HG03460 (cell line): ENCODE measurements at regions not wholly inside any gene's neighbourhood (a gene's known extent, or its start where the extent isn't known, plus 50 kb on each side); places are given as distances from the start of the nearest gene placed in this dataset.
A peak's percentile ranks its signal among the peaks of the same experiment; 100 is the strongest.

ENCODE experiments used
- ATAC-seq: cut with Tn5 transposase; IDR thresholded peaks from one replicate; pipeline ENCODE4 v1.9.1; 2021; ENCODE audit not compliant: unreplicated experiment

DNA sequence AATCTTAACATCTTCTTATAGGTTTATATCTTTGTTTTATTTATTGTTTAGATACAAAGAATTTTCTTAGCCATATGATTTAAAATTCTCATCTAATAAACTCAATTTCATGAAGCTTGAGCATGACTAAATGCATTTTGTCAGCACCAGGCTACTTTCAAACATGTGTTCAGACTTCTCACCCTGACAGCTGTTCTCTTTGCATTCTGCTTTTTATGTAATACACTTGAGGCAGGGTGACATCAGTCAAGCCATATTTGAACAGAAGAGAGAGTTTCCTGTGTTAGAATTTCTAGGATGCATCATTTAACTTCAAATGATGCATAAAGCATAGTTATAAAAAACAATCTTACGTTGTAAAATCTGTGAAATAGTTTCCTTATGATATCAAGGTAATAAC is 1295.1 kb upstream of the PCDH20 start:
- ATAC-seq, result no peak

DNA sequence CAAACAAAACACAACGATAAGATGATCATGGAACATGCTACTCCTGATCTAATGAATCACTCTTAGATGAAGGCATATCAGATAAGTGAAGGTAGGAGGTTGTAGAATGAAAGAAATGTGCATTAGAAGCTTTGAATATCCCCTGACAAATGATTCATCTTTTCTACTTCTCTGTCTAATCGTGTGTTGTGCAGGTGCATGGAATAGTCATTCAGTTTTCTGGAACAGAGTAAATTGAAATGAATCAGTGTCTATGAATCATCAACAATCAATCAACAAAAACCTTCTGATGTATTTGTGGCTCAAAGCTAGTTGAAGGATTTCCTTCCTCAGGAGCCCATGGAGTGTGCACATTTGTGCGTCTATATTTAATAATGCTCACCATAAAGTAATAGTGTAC is 1290.4 kb upstream of the PCDH20 start:
- no peak for ATAC-seq

DNA sequence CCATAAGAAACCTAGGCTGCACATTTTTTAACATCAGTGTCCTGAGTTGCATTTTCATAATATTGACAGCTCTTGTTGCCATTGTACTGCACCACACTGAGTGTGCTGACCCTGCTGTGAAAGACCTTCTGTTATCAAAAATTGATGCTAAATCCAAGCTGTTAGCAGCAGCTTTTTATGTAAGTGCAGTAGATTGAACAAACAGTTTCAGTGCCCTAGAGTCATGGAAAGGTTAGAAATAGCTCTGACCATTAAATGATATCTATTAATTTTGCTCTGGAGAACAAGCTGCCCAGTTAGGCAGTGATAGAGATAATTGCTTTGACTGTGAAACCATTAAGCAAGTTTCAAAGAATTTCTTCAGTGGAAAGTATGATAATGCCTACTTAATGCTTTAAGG is 1289.2 kb upstream of the PCDH20 start:
- no peak for ATAC-seq

DNA sequence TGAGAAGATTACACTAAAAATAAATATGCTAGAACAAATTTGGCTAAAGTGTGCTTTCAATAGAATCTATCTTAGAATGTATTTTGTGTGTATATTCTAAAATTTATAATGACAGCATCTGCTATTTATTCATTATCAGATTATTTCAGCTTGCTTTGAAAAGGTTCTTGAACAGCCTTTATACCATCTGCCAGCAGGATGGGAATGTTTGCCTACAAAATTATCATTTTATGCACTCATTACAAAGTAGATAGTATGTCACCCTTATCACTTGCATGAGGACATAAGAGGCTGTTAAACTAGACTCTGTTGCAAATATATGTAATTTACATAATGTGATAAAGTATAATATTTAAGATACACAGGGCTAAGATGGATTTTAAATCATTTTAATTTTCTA is 1286.9 kb upstream of the PCDH20 start:
- ATAC-seq, result no peak

DNA sequence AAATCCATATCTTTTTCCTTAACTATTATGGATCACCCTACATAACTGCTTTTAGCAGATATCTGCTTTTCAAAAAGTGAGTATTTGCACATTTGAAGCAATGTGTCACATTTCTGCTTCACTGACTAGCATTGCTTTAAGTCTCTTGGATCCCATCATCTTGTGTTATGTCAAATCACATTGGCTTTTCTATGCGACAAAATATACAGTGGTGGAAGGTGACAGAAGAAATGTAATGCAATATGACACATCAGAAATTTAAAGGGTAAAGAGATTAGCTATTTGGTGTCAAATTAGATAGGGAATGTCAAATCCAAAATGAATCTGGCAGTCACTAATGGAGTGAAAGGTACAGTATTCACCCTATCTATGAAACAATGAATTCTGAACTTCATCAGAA is 1282.1 kb upstream of the PCDH20 start:
- no peak for ATAC-seq

DNA sequence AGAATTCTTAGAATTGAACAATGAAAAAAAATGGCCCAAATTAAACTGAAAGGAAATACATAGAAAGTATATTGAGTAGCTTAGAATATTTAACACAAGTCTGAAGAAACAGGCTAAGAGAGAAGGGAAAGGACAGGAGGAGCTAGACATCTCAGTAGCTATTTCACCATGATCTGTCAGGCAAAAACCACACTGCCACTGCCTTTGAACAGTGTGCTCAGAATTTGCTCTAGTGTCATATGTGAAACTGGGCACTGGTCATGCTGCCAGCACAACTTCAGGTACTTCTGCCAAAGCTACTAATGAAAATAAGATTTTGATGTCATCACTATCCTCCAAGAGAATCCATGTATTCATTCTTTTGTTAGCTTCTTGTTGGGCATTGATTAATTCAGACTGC is 1280.8 kb upstream of the PCDH20 start:
- ATAC-seq, result no peak

DNA sequence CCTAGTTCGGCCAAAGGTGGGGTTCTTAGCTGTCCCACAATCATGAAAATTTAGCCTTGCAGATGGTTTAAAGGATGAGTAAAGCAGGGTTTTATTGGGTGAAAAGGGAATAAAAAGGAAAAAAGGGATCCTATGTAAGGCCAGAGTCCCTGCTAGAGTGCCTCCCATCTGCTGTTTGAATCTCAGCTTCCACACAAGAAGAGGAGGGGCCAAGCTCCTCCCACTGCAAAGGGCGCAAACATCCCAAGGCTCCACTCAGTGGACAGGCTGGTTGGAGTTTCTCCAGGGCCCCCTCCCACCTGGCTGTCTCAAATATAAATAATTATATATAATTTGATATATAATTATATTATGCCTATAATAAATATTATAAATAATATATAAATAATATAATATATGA is 1272.1 kb upstream of the PCDH20 start:
- ATAC-seq, result no peak

DNA sequence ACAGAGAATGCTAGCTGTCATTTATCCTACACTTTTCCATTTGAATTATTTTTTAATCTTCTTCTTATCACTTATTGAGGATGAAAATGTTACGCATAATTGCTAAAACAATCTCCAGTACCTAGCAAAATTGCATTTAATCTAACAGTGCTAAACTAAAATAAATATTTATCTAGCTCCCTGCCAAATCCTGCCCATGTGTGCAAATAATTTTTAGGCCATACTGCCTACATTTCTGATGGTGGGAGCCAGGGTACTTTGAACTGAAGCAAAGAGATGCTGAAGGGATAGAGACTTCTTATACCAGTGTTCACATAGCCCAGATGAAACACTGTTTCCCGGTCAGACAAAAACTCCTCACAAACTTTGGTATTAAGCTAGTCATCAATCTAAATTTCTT is 1268.7 kb upstream of the PCDH20 start:
- no peak for ATAC-seq

DNA sequence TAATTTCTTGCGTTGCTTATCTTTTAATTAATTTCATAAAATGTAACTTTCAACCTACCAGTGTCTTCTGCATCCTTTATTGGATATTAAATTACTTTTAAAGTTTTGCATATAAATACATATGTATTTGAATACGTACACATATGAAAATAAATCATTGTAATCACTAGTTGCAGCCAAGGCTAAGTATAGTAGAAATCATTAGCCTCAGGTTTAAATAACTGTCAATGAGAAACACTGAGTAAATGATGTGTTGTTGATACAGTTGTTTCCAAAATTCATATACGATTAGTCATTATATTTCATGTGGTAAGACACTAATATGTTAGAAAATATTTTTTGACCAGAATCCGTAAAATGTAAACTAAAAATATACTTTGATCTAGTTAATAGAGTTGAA is 1267.1 kb upstream of the PCDH20 start:
- ATAC-seq, result no peak

DNA sequence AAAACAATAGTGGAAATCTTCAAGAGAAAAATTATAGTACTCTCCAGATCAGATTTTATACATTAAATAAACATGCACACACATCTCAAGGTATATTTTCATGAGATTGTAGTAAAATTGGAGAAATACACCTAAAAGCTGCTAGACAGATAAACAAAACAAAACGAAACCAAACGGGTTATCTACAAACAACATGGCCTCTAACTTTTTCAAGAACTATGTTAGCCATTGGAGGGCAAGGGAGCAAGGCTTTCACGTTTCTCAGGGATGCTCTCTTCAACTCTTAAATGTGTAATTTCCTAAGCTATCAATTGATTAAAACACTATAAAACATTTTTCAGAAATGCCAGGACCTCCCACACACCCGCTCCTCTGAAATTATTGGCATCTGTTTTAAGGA is 1262.4 kb upstream of the PCDH20 start:
- ATAC-seq, result no peak

DNA sequence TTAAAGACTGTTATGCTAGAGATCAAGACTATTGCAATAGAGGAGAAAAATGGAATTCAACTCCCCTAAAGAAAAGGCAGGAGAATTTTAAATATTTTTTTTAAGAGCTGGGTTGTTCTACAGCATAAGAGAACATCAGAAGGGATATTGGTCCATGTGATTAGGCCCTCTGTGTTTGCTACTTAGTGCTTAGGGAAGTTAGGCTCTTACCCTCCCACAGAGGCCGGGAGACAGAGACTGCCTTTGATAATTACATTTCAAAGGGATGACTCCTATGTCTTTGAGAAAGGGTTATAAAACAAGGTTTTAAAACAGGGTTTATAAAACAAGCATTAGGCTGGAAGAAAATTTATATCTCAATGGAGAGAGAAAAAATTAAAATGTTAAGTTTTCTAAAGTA is 1248.1 kb upstream of the PCDH20 start:
- no peak for ATAC-seq

DNA sequence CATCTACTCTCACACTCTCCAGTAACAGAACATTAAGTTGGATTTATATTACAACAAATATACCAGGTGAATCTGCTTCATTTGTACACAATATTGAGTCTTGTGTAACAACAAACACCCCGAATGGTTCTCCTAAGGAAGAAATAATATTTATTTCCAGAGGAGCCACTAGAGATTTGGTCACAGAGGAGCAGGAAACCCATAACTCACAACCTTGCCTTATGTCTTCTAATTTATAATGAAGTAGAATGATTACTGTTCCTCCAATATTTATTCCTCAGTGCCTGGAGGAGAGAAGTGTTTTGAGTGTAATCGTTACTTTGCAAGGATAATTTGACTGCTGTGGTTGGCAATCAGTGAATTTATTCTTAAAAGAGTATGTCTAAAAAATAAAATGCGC is 1243.7 kb upstream of the PCDH20 start:
- ATAC-seq, result no peak

DNA sequence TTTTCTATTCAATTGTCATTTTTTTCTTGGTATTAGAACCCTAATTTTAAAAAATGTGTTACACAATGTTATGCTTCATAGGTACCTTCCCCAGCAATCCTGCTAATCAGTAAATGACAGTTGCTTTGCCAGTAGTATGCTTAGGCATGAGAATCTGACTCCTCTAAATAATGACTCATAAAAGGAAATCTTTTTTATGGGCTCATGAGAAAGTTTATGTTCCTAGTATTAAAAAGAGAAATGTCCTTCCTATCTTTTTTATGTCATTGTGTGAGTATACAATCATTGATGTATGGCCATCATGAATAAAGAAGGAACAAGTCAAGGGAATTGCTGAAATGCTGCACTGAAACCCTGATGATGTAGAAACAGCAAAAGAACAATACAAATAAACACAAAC is 1237.7 kb upstream of the PCDH20 start:
- ATAC-seq, result no peak

DNA sequence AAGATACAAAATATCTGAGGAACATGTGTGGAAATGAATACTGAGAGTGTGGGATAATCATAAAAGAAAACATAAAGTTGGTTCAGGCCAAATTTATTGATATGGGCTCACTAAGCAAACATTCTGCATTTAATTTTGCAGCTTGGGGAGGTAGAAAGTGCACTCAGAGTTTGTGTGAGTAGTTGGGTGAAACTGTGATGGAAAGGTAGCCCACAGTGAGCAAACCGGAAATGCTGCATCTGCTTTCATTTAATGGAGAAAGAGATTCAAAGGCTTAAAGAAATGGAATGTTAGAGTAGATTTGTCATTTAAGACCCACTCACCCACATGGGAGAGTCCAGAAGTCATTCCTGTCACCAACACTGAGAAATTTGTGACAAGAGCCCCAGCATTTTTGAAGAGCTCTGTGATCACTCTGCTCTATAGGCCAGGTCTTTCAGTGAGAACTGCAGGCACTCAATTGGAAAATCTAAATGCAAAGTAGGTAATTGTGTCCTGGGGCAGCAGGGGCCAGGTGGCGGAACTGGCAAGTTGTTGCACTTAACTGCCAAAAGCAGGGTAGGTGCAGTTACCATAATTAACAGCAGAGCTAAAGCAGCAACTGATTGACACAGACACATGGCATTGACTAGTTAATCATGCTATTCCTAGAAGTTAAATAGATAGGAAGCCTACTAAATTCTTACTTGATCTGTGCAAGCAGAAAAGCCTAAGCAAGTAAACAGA is 1228.3 kb upstream of the PCDH20 start:
- ATAC-seq, result peak; percentile 75

DNA sequence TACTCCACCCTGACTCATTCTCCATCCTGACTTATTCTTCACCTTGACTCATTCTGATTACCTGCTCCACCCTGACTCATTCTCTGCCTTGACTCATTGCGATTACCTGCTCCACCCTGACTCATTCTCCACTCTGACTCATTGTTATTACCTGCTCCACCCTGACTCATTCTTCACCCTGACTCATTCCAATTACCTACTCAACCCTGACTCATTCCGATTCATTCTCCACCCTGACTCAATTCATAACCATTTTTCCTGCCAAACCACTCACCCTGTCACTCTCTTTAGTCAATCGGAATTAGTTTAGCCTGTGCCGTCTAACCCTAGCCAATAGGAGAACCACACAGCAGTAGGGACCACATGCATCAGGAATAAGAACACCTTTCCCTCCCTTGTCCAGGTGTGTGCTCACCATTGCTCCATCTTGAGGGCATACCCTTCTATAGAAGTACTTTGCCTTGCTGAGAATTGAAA is 1227.4 kb upstream of the PCDH20 start:
- no peak for ATAC-seq

DNA sequence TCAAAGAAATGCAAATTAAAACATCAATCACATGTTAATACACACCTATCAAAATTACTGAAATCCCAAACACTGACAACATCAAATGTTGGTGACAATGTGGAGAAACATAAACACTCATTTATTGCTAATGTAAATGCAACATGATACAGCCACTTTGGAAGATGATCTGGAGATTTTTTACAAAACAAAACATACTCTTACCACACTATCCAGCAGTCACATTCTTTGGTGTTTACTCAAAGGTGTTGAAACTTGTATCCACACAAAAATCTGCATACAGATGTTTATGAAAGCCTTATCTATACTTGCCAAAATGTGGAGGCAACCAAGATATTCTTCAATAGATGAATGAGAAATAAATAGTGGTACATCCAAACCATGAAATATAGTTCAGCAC is 1219.5 kb upstream of the PCDH20 start:
- no peak for ATAC-seq

DNA sequence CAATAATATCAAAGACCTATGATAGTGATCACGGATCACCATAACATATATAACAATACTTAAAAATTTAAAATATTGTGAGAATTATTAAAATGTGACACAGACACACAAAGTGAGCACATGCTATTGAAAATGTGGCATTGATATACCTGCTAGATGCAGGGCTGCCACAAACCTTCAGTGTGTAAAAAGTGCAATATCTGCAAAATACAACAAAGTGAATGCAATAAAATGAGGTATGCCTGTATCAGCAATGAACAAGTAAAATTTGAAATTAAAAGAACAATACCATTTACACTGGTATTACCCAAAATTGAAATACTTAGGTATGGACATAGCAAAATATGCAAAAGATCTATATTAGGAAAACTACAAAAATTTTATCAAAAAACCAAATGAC is 1217.8 kb upstream of the PCDH20 start:
- no peak for ATAC-seq

DNA sequence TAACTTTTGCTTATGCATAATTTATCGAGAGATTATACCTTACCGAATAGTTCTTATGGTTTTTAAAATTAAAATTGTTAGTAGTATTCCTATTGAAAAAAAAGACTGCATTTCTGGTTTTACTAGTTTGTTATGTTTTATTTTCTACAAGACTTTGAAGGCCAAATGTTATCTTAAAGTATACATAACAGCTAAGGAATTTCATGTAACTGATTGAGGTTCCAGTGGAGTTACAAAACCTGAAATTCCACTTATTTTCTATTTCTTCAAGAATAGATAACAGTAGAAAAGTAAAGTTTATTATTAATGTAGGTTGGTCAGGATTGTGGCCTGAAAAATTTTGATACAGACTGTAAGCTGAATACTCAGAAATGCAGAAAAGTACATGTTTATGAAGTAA is 1216.0 kb upstream of the PCDH20 start:
- ATAC-seq, result no peak

DNA sequence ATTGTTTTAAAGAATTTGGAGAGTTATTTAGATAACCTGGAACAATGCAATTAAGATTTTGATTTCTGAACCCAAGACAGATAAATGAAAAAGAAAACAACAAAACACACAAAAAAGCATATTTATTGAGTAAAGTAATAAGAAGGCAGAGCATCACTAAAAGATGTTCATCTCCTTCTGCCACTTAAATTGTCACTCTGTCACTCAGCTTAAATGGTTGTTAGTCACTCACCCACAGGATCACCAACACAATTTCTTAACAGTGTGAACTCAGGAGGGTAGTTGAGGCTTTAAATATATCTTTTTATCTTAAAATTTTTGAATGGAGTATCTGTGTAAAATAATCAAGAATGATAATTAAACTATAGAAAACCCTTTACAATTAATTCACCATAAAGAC is 1215.5 kb upstream of the PCDH20 start:
- no peak for ATAC-seq

DNA sequence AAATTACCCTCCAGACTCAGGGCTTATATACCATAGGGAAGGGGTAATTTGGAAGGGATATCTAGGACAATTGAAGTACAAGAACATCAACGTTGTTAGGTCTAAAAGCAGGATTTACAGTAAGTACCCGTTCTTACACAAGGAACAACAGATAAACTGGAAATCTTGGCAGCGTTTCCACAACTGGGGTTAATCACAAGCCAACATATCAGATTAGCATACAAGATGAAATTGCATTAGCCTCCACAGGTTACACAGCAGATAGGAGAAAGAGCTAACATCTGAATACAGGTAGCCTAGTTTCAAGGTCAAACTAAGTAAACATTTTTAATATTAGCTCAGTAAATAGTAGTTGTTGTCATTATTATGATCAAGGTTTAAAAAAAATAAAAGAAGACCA is 1214.0 kb upstream of the PCDH20 start:
- no peak for ATAC-seq

DNA sequence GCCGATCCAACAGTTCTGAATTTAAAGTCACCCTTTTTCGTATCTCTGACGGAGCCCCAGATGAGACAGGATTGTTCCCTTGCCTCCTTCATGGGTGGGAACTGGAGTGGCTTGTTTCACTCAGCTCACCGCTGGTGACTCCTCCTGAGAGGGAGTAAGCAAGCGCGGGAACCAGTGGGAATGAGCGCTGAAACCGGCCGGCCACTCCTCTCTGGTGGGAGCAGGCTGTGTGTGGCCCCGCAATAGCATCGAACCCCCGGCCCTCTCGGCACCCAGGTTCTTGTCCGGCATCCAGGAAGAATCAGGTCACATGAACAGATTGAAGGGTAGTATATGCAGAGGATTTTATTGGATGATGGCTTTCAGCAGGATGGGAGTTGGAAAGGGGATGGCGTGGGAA is 1211.6 kb upstream of the PCDH20 start:
- no peak for ATAC-seq

DNA sequence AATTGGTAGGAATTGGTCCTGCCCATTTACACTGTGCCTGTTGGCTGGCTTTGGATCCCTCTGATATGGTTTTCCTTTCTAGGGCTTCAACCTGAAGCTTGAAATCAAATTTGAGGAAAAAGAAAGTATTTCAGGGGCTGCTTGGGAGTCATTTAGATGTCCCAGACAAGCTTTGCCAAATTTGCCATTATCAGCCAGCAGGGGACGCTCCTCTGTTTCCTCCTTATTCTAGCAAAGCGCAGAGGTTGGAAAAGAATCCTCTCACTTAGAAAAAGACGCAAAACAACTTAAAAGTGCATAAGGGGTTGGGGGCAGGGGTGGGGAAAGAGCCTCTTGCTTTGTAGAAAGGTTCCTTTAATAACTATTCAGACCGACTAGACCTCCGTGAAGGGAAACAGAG is 1211.1 kb upstream of the PCDH20 start:
- no peak for ATAC-seq

DNA sequence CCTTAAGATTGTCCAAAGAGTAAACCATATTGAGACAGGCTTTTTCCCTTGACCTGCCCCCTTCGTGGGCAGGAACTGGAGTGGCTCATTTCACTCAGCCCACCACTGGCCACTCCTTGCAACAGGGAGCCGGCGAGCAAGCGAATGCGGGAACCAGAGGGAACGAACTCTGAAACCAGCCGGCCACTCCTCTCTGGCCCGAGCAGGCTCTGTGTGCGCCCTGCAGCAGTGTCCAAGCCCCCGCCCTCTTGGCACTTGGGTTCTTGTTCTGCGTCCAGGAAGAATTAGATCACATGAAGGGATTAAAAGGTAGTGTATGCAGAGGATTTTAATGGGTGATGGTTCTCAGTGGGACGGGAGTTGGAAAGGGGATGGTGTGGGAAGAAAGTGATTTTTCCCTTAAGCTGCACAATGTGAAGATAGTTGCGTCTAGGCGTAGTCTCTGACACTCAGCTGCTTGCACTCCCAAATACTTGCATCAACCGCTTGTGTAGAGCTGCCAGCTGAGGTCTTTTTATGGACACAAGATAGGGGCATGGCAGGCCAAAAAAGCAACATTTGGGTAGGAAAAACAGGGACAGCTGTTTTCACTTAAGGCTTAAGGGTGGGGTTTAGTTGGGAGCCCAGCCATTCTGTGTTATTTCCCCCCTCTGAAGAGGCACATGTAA is 1209.7 kb upstream of the PCDH20 start:
- no peak for ATAC-seq
